ENCODE measurements at regions not wholly inside any gene's neighbourhood (a gene's known extent, or its start where the extent isn't known, plus 50 kb on each side); places are given as distances from the start of the nearest gene placed in this dataset.

DNA sequence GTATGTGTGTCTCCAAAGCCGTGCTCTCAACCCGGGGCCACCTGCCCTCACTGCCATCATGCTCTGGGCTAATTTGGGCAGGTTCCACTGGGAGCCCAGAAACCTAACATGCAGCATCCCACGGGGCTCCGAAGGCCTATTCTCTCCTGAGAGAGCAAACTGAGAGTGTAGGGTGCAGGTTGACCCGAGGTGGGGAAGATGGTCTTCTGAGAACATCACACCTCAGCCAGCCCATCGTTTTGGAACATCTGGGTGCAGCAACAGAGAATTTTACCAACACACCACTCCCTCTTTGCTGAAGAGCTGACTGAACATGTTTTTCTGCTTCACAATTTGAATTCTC is 294.6 kb upstream of the TUT7 start:
- no peak overlapping the region for H3K4me3 ChIP-seq (ENCODE audit: control insufficient read depth, low read depth, low read length)
- TF ChIP-seq, protein P1, sequence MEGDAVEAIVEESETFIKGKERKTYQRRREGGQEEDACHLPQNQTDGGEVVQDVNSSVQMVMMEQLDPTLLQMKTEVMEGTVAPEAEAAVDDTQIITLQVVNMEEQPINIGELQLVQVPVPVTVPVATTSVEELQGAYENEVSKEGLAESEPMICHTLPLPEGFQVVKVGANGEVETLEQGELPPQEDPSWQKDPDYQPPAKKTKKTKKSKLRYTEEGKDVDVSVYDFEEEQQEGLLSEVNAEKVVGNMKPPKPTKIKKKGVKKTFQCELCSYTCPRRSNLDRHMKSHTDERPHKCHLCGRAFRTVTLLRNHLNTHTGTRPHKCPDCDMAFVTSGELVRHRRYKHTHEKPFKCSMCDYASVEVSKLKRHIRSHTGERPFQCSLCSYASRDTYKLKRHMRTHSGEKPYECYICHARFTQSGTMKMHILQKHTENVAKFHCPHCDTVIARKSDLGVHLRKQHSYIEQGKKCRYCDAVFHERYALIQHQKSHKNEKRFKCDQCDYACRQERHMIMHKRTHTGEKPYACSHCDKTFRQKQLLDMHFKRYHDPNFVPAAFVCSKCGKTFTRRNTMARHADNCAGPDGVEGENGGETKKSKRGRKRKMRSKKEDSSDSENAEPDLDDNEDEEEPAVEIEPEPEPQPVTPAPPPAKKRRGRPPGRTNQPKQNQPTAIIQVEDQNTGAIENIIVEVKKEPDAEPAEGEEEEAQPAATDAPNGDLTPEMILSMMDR (IDR thresholded peaks at IDR 0.05; ENCODE audit: control insufficient read depth, insufficient read depth, low read depth, low read length, missing control alignments): no peak
- no peak for DNase-seq (ENCODE audit: low read depth)

DNA sequence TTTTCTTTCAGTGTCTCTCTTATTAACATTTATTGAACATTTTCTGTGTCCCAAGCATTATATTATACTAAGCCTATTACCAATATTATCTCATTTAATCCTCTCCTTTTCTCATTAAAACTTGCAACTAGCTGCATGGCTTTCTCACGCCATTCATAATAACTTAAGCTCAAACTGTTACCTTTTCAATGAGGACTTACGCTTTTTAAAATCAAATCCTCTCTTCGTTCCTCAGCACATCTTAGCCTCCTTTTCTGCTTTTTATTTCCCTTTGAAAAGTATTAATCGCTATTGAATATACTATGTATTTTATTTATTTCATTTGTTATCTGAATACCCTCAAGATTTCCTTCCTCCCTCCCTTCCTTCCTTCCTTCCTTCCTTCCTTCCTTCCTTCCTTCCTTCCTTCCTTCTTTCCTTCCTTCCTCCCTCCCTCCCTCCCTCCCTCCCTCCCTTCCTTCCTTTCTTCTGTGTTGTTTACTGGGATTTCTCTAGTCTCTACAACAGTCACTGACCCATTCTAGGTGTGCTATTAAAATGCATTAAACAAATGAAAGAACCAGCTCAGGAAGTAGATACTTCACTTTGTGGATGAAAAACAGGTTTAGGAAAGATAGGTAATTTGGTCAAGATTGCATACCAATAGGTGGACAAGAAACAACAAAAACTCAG is 294.1 kb upstream of the TUT7 start:
- TF ChIP-seq, protein P1 (IDR thresholded peaks at IDR 0.05; ENCODE audit: control insufficient read depth, insufficient read depth, low read depth, low read length, missing control alignments): no peak
- no peak overlapping the region for H3K4me3 ChIP-seq (ENCODE audit: control insufficient read depth, low read depth, low read length)
- DNase-seq (ENCODE audit: low read depth): no peak

DNA sequence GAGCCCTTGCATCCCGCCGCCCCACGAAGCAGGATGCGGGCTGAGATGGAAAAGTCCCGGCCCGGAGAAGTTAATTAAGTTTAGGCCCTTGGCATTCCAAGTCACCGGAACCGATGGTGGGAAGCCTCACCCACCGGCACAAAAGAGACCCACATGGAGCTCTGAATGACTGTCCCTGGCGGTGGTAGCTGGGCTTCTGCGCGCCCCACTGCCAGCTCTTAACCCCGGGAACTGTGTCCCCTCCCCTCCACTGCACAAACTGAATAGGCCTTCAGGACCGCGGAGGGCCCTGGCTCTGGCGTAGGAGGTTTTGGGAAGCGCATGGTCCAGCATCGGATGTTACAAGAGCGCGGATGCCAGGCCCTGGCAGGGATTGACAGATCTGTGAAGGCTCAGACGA is 291.1 kb upstream of the TUT7 start:
- no peak for DNase-seq (ENCODE audit: low read depth)
- H3K4me3 ChIP-seq (ENCODE audit: control insufficient read depth, low read depth, low read length): no peak overlapping the region
- TF ChIP-seq, protein P1 (IDR thresholded peaks at IDR 0.05; ENCODE audit: control insufficient read depth, insufficient read depth, low read depth, low read length, missing control alignments): no peak

DNA sequence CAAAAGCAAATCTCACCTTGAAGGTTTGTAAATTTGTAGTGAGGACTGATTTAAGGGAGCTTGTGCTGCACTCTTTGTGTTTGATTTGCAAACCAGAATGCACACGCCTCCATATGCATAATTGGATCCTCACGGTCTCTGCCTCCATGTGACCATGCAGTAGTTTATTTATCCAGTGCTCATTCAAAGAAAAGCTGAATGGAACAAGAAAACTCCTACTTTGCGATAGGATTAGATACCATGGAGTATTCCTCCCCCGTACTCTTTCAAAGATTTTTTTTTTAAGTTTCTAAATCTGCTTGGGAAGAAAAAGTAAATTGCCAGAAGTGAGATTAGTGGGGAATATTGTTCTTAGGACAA is 290.4 kb upstream of the TUT7 start:
- TF ChIP-seq, protein P1 (IDR thresholded peaks at IDR 0.05; ENCODE audit: control insufficient read depth, insufficient read depth, low read depth, low read length, missing control alignments): no peak
- H3K4me3 ChIP-seq (ENCODE audit: control insufficient read depth, low read depth, low read length): no peak overlapping the region
- no peak for DNase-seq (ENCODE audit: low read depth)

DNA sequence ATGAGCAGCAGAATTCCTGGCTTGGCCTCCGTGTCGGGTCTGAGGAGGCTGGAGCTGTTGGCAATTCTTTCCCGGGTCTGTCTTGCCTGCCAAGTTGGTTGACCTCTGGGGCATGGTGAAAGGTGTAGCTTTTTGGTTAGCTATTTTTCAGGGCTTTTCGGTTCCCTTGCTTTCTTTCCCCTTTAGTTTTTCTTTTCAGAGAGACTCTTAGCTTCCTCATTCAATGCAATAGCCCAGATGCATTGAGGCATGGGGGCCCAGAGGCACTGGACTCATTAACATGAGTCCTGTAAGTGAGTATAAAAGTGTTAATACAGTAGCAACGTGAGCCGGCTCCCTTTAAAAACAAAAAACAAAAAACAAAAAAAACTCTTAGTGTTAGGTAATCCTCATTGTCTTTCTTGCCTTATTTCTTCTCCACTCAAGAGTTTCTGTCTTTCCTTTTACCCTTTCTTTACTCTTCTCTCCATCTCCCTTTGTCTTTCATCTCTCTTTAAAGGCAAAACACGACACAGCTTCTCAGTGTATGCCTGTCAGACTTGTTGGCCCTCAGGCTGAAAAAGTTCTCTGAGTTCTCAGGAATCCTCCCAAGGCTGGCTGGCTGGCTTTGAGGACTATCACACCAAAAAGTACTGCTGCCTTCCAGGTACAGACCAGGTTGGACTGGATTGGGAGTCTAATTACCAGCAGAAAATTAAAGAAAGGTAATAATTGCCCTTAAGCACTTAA is 289.9 kb upstream of the TUT7 start:
- no peak for DNase-seq (ENCODE audit: low read depth)
- H3K4me3 ChIP-seq (ENCODE audit: control insufficient read depth, low read depth, low read length): no peak overlapping the region
- TF ChIP-seq, protein P1 (IDR thresholded peaks at IDR 0.05; ENCODE audit: control insufficient read depth, insufficient read depth, low read depth, low read length, missing control alignments): no peak

DNA sequence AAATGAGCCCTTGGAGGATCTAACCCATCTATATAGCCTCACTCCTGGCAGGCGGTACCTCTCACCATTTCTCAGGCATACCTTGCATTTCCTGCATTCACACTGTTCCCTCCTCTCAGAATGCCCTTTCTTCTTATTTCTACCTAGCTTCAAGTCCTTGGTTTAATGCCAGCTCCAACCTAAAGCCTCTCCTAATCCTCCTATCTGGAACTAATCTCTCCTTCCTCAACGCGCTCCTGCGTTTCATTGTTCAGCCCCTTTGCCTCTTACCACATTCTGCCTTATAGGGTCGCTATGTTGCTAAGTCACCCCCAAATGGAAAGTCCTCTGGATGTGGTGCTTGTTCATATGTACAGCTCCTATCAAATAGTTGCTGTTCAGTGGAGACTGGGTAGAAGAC is 288.5 kb upstream of the TUT7 start:
- DNase-seq (ENCODE audit: low read depth): no peak
- TF ChIP-seq, protein P1 (IDR thresholded peaks at IDR 0.05; ENCODE audit: control insufficient read depth, insufficient read depth, low read depth, low read length, missing control alignments): no peak
- H3K4me3 ChIP-seq (ENCODE audit: control insufficient read depth, low read depth, low read length): no peak overlapping the region

Data from AG09309 (cell line).